Hippocampal formation (tissue), 2 donors: ENCODE measurements at regions not wholly inside any gene's neighbourhood (a gene's known extent, or its start where the extent isn't known, plus 50 kb on each side); places are given as distances from the start of the nearest gene placed in this dataset.

Experiments
- DNase-seq, 2 donors: peaks; one replicate each; lab custom pipeline; 2025; lab: John Stamatoyannopoulos, UW

DNA sequence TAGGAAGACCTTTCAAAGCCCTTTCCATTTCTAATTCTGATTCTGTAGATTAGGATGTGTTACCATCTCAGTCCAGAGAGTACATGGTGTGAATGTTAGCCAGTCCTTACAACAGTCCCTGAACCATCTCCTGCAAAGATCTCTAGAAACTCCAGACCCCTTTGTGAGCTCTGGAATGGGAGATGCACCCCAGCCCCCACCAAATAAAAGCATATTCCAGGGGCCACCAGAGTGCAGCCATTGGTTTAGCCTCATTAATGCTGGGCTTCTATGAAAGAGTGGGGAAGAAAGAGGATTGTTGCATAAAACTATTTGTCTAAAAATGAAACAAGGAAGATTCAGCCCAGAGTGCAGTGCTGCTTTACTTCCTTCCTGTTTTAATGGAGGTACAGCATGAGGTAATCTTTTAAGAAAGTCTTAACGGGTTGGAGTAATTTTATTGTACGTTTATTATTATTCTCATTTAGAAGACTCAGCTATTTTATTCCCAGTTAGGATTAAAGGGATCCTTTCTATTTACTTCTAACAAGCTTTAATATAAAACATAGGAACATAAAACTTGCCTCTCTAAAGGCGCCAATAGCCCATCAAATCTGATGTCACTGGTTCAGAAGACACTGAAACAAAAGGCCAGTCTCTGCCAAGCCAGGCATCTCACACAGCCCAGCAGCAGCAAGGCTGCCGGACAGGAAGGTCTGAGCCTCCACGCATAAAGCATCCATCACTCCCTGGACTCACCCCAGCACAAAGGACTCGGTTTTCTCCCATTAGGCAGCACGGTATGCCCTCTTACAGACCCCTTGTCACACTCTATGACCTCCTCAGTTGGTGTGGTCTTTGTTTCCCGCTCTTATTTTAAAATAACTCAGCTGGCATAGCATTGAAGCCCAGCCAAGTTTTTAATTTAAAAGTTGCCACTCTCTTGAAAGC, 203.9 kb upstream of the BLID start:
- DNase-seq, result peak; percentile 51 to 54

DNA sequence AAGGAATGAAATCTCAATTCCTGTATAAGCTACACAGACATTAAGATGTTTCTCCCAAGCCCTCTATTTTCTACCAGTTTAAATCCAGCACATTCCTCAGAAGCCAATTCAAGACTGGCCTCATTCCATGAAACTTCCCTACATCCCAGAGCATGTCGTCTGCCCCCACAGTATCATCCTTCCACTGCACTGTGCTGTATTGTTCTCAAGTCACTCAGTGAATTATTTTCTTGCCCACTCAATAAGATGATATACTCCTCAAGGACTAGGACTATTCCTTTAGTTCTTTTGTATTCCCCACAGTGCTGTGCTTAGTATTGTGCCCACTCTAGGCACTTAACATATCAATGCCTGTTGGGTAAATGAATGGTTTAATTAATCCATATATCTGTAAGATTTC, 203.1 kb upstream of the BLID start:
- DNase-seq, result no peak

DNA sequence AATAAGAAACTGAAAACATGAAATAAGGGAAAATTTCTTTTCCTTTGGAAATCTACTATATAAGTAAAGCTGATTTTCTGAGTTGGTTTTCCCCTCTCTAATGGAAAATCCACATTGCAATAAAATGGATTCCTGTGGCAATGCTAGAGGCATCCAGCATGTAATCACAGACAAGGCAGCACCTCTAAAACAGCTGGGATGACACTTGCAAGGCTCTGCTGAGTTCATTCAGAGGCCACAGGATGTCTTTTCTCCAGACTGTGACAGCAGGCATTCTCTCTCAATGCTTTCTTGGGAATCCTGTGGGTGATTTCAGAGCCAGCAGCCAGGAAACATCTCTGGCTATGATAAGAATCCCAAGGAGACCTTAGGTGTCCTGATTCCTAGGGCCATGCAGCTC, 201.3 kb upstream of the BLID start:
- DNase-seq, result no peak

DNA sequence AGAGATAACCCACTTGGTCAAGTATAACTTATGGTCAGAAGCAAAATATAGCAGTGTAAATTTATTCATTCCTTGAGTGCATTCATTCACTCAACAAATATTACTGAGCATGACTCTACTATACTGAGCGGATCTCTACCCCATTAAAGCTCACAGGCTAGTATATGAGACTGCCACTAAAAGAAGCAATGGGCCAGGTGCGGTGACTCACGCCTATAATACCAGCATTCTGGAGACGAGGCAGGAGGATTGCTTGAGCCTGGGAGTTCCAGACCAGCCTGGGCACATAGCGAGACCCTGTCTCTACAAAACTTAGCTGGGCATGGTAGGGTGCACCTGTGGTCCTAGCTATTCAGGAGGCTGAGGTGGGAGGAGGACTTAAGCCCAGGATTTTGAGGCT, 197.6 kb upstream of the BLID start:
- no peak for DNase-seq

DNA sequence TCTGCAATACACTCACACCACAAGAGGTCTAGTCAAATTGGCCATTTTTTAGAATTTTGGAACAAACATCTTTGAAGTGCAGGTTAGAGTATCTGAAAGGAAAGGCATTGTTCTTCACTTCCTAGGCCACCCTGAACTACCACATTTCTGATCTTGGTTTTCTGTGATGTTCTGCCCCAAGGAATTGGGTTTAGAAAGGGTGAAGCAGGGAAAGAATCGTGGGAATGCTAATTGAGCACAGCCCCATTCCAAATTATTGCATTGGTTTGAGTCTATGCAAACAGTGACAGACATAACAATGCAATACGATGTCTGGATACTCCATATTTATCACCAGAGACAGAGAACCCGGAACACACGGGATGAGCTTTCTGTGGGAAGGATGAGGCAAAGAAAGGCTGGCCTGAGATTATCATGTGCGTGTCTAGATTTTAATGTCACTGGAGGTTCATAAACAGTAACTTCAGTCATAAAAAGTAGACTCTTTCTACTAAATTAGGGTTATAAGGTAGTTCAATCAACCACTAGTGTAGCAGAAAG, 195.3 kb upstream of the BLID start:
- DNase-seq, result no peak

DNA sequence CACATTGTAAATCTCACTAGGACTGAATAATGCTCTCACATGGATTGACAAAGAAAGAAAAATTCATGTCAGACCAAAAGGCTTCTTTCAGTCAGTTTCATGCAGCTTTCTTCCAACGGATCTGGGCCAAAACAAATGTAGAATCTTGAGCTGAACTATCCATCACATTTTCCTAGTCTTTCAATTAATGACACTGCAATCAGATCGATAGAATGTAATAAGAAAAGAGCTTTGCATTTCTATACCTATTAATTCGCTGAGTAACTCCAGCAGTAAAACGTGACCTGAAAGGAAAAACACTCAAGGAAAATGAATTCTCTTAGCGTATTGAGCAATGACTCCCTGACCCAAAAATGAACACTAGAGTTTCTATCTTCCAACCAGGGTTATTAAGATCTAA, 194.8 kb upstream of the BLID start:
- no peak for DNase-seq

DNA sequence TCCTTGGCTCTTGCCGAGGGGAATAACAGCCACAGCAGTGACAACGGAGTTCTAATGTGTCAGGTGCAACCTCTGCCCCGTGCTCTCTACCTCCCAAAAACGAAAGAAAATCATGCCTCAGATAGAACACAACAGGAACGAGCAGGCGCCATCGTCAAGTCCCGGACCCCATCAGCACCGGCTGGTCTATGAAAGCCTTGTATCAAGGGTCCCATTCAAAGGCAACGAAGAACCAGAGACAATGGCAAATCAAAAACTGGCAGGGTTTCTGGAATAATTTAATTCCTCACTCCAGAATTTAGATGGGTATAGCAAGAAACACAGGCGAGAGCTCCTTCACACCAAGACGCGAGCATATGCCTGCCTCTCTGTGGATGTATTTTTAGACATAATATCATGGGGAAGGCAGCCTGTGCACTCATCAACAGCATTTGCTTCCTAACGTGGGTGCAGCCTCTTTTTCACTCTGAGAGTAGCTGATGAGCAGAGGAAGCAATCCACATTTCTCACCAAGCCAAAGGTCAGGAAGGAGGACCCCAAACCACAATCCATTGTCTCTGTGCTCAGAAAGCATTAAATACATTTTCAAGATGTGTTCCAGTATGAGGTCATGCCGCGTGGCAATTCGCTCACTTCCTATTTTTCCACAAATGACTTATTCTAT, 193.4 kb upstream of the BLID start:
- DNase-seq, result peak; percentile 44 to 67

DNA sequence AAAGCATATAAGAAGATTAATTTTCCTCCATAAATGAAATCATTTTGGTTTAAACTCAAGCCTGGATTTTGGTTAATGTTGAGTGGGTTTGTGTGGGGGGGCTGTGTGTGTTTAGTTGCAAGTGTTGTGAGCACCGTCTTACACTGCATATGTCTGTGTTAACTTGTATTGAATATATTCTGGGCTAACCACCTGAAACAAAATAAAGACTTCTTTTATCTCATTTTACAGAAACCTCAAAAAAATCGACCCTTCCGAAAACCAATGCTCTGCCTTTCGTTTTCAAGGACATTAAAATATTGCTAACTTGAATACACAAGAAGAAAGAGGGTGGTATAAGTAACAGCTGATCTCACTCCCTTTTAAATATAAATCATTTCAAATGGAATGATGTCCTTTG, 192.2 kb upstream of the BLID start:
- DNase-seq, result no peak

DNA sequence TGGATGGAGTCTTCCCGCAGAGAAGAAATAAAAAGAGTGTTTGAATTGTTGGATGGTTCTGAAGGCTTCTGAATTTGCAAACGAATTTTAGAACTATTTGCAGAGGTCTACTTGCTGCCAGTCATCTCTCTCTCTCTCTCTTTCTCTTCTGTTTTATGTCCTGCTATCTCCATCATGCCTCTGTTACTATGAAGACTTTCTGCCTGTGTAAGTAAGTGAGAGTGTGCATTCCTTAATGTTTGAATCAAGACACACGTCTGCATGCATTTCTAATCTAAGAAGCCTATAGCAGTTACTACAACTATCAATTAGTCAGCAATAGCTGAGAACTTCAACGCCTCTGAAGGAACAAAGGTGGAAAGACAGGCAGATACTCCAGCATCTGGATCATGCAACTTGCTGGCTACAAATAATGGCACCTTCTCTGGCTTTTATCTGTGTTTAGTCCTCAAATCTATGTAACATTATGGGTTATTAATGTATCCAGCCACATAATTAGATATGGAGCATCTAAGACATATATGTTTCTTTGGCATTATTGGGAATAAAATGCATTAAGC, 191.5 kb upstream of the BLID start:
- no peak for DNase-seq

DNA sequence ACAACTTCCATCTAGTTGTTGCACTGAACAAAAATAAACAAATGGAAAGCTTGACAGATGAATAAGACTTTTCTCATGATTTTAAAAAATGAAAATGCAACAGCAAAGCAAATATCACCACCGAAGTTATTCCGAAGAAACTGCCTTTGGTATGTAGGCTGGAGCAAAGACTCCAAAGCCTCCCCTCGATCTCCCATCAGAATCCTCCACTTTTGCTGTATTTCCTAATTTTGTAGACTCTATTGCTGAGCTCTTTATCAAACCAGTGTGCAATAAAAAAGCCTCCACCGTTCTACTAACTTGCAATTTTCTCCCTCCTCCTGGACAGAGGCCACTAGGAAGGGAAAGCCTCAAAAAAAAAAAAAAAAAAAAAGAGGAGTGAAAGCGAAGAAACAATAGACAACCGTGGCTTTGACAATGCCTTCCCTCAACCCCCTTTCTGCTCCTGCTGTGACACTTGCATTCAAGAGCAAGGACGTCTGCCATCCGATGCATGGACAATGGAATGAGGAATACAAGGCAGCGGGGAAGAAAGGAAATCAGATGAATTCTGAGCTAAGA, 190.9 kb upstream of the BLID start:
- peak; percentile 14 to 65 for DNase-seq

DNA sequence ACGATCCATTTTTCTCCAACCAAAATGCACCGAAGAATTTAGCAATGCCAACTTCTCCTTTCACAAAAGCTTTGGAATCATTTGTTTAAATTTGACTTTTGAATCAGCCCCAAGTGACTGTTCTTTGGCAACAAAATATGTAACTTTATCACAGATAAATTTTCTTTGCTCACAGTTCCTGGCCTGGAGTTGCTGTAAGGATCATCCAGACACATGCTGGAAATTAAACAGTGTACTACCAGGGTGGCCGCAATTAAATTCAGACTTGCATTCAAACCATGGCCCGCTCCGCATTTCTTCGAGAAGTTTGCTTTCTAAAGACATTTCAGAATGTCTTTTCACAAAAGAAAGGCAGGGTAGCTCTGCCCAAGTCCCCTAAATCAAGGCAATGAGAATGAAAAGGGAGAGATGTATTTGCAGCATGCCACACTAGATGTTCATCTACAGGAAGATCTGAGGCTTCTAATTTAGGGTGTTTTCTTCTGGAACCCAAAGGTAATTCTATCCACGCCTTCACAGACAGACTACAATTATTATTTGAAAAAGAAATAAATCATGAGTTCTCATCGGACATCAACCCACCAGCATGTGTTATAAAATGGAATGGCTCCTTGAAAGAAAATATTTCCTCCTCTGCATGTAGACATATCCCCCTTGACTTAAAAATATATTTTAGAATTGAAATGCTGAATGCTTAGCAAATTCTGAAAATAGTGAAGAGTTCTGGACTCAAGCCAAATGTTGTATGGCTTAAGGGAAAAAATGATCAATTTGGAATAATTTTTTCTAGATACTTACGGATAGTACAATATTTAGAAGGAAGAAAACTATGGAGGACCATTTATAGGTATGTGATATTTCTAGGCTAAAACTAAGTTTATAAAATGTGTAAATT, 189.7 kb upstream of the BLID start:
- DNase-seq, result peak in 1 of 2 donors; percentile 18

DNA sequence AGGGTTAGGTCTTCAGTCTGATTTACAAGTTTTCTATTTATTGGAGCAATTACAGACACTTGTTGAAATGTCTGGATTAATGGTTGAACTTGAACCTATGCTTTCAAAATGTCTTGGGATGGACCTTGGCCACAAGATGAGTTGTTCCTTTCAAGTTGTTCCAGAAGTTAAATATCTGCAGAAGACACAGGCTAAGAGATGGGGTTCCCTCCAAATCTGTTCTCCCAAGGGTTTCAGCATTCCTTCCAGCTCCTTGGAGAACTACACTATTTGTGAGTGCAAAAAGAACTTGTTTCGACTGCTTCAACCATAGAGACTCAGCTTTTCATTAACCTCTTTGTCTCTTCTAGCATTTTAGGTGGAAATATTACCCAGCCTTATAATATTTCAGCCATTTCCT, 189.0 kb upstream of the BLID start:
- no peak for DNase-seq

DNA sequence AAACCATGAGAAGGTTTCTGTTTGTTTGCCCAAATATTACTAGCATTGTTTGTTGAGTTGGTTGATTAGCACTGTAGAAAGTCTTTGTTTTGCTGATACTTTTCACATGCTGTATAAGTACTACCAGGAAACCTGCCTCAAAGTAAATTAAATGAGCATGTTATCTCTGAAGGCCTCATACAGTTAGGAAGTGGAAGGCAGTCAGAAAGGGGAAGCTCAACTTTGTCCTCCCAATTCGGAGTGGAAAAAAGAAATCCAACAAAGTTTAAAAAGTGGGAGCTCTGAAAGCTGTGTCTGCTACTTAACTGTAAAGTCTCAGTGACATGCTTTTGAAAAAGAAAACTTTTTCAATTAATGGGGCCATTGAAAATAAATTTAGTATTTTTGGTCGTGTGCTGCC, 188.3 kb upstream of the BLID start:
- no peak for DNase-seq

DNA sequence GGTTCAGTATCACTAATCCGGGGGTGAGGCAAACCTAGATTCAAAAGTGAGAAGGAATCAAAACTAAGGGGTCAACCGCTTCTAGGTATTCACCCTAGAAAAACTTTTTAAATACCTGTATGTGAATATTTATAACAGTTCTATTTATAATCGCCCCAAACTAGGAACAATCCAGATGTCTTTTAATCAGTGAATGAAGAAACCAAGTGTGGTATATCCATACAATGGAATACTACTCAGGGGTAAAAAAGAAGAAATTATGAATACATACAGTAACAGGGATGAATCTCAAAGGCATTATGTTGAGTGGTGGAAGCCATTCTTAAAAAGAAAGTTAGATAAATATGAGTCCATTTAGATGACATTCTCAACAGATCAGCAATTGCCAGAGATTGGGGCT, 178.0 kb upstream of the BLID start:
- DNase-seq, result no peak

DNA sequence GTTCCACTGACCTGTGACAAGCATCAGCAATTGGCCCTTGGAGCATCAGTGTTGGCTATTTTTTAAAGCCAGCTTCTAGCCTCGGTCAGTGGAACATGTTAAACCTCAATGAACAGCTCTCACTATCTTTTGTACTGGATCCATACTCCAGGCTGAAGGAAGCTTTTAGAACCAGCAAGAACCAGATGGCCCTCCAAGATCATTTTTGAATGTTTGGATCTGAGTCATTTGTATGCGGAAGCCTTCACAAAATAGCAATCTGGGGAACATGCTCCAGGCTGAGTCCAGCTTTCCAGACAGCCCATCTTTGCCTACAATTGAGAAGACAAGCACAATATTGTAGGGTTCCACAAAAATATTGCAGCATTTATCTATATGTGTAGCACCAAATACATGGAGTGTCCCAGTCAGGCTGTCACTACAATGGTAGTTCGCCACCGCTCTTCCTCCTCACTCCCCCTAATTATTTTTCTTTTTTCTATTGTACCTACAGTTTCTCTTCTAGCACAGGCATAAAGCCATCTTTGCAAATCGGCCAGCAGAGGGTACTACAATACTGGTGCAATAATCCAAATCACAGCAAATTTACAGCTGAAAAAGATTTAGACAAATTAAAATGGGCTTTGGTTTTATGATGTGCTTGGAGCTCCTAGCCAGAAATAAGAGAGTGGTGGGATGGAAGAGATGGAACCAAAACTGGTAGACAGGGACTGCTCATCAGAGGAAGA, 177.4 kb upstream of the BLID start:
- peak; percentile 11 to 37 for DNase-seq

DNA sequence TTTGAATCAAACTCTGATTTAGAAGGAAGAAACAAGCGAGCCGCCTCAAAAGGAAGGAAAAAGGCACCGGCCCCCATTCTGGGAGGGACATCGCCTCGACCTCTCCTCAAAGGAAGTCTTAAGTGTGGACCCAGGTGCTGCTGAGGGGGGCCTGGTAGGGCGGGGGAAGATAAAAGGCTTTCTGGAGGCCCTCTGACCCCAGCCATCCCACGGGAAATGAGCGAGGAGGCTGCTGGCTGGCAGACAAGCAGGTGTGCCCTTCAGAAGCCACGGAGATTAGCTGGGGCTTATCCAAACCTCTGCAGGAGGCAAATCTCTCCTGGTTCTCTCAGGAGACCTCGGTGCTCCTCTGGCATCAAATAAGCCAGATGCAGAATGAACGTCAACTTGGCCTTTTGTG, 171.4 kb upstream of the BLID start:
- DNase-seq, result no peak

DNA sequence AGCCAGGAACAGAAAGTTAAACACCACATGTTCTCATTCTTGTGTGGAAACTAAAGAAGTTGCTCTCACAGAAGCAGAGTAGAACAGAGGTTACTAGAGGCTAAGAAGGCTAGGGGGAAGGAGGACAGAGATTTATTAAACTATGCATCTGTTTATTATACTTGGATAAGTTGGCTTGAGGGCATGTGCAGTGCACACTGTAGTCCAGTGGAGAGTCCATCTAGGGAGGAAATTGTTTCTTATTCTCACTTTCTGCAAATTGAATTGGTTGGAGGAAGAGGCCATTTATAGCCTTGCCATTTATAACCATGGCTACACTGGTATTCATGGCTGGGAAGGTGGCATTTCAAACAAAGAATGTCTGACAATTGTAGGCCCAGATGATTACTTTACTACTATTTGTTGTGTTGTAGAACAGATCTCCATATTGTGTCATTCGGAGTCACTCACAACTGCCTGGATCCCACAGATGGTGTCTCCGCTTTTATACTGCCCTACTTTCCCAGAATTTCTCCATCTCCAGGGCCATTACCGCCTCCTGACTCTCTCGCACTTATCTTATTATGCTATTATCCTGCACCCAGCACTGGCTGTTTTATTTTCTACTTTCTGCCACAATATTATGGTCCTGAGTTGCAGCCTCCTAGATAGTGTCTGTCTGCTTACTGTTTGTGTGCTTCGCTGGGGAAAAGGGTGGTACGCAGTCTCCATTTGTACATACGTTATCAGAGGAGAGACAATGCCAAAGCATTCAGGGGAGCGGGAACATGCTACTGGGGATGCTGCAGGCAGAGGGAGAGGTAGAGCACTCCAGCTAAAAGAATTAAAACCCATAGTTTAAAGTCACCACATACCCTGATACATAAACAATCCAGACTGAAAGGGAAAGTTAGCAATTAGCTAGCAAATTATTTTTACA, 169.3 kb upstream of the BLID start:
- peak in 1 of 2 donors; percentile 27 for DNase-seq

DNA sequence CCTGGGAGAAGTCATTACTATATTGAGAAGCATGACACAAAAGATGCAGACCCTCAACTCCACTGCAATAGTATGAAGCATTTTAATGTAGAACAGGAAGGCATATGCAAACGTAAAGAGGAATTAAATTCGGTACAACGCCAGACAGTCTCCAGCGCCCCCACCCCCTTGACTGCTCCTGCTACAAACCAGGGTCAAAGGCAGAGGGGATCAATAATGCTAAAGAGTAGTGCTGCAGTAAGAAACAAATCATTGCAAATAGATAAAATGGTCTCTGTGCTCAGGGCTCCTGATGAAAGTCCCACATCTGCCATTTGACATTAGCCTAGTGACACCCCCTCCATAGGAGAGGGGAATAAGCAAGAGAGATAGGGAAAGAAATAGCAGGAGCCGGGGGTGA, 164.9 kb upstream of the BLID start:
- no peak for DNase-seq

DNA sequence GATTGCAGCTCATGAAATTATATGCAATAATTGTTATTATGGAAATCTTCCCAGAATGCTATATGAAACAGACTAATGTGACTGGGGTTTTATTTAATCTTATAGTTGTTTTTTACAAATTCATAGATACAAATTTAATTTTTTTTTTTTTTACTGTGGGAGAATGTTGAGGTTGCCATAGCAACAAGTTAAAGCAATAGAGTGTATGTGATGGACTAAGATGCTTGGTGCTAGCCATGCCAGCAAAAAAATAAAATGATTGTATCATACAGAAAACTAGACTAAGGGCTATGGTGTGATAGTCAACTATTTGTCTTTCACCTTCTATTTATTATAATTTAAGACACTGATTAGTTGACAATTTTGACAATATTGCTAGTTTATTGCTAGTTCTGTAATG, 163.2 kb upstream of the BLID start:
- no peak for DNase-seq

DNA sequence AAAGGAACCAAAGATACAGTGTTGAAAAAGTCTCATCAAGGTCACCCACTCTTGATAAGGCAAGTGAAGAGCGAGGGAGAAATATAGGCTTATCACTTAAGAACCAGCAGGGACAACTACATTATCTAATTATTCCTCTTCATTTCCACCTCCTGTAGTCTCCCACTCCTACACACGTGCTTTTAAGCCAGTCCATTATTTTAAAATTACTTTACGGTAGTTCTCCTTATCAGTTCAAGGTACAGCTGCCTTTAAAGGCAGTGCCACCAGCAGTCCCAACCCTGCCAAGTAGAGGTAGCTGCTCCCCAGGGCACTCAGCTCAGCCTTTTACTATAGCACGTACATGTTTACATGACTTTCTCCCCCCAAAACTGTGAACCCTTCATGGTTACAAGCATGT, 161.5 kb upstream of the BLID start:
- no peak for DNase-seq
